IMR-90 (cell line): ENCODE measurements at regions not wholly inside any gene's neighbourhood (a gene's known extent, or its start where the extent isn't known, plus 50 kb on each side); places are given as distances from the start of the nearest gene placed in this dataset.

ENCODE experiments used
- ATAC-seq: fragments of 200-7000 bp; cut with Tn5 transposase; 2 replicates; pipeline ENCODE4 v1.9.1; 2020; ENCODE audit warnings: low read depth, mild to moderate bottlenecking, moderate library complexity
- BruUV-seq: library from RNA; stranded (reverse); fragments of 400-500 nt; replicated peaks from 2 replicates; lab custom pipeline; 2021; lab: Mats Ljungman, UMichigan
- CTCF ChIA-PET: fragments of 300-600 bp; formaldehyde crosslinking; extraction: SDS; loops from one replicate; lab custom pipeline; 2021; ENCODE audit warnings: antibody characterized with exemption; lab: Yijun Ruan, JAX
- POLR2A ChIA-PET: fragments of 300-600 bp; sonication (Branson Sonifier 250); formaldehyde crosslinking; loops from one replicate; lab custom pipeline; 2022; ENCODE audit warnings: antibody characterized with exemption; ENCODE audit not compliant: unreplicated experiment; lab: Charles Lee
- DNase-seq: peaks from one replicate; pipeline ENCODE4 v3.0.0; 2013
- H2AFZ ChIP-seq: replicated peaks from 2 replicates; pipeline ENCODE3; 2013; ENCODE audit warnings: low read length, mild to moderate bottlenecking; ENCODE audit not compliant: poor library complexity
- H2AK5ac ChIP-seq: 2 replicates; pipeline ENCODE4 v1.6.1; 2013; ENCODE audit warnings: low read depth, low read length, inconsistent platforms
- H2AK9ac ChIP-seq: replicated peaks from 2 replicates; pipeline ENCODE3; 2013; ENCODE audit warnings: mild to moderate bottlenecking, low read depth, low read length, moderate library complexity; ENCODE audit not compliant: poor library complexity
- H2BK120ac ChIP-seq: 2 replicates; pipeline ENCODE4 v1.6.1; 2013; ENCODE audit warnings: low read depth, low read length, inconsistent platforms
- H2BK15ac ChIP-seq: 3 replicates; pipeline ENCODE4 v1.6.1; 2013; ENCODE audit warnings: low read depth, low read length, inconsistent platforms
- H2BK20ac ChIP-seq: 2 replicates; pipeline ENCODE4 v1.6.1; 2013; ENCODE audit warnings: low read depth, mild to moderate bottlenecking, inconsistent platforms, low read length, moderate library complexity
- H2BK5ac ChIP-seq: 2 replicates; pipeline ENCODE4 v1.6.1; 2013; ENCODE audit warnings: mild to moderate bottlenecking, low read depth, low read length, inconsistent platforms; ENCODE audit not compliant: poor library complexity, severe bottlenecking
- H3K14ac ChIP-seq: replicated peaks from 2 replicates; pipeline ENCODE4 v1.6.1; 2013; ENCODE audit warnings: low read depth, low read length, inconsistent platforms
- H3K18ac ChIP-seq: 2 replicates; pipeline ENCODE4 v1.6.1; 2013; ENCODE audit warnings: low read depth, low read length, control low read depth
- H3K23ac ChIP-seq: 2 replicates; pipeline ENCODE4 v1.6.1; 2013; ENCODE audit warnings: low read depth, low read length, inconsistent platforms
- H3K27ac ChIP-seq: 2 replicates; pipeline ENCODE4 v1.5.1; 2013; ENCODE audit warnings: mild to moderate bottlenecking, control low read depth, low read length; ENCODE audit not compliant: insufficient read depth
- H3K27me3 ChIP-seq: 2 replicates; pipeline ENCODE4 v1.6.1; 2013; ENCODE audit warnings: low read length; ENCODE audit not compliant: control insufficient read depth, insufficient read depth
- H3K36me3 ChIP-seq: 2 replicates; pipeline ENCODE4 v1.6.1; 2013; ENCODE audit warnings: low read length, mixed read lengths; ENCODE audit not compliant: control insufficient read depth, insufficient read depth
- H3K4ac ChIP-seq: 2 replicates; pipeline ENCODE4 v1.6.1; 2013; ENCODE audit warnings: low read depth, low read length, inconsistent platforms
- H3K4me1 ChIP-seq: 2 replicates; pipeline ENCODE4 v1.6.1; 2013; ENCODE audit warnings: low read length, mixed read lengths; ENCODE audit not compliant: control insufficient read depth, insufficient read depth
- H3K4me2 ChIP-seq: 2 replicates; pipeline ENCODE4 v1.6.1; 2013; ENCODE audit warnings: low read depth, mild to moderate bottlenecking, control low read depth, low read length, moderate library complexity
- H3K4me3 ChIP-seq: 2 replicates; pipeline ENCODE4 v1.5.1; 2013; ENCODE audit warnings: low read depth, mild to moderate bottlenecking, control low read depth, low read length, moderate library complexity; ENCODE audit not compliant: insufficient read depth
- H3K56ac ChIP-seq: 2 replicates; pipeline ENCODE4 v1.6.1; 2013; ENCODE audit warnings: low read length, inconsistent platforms; ENCODE audit not compliant: insufficient read depth; ENCODE audit errors: extremely low read depth
- H3K79me1 ChIP-seq, 2 experiments: 2 replicates each; pipeline ENCODE4 v1.6.1; 2013; ENCODE audit warnings: low read length in 2 of 2, inconsistent platforms in 1 of 2, low read depth in 1 of 2
- H3K9ac ChIP-seq: 2 replicates; pipeline ENCODE4 v1.6.1; 2013; ENCODE audit warnings: low read depth, low read length, control low read depth
- H3K9me1 ChIP-seq: 2 replicates; pipeline ENCODE4 v1.6.1; 2013; ENCODE audit warnings: low read length, inconsistent platforms; ENCODE audit not compliant: insufficient read depth
- H3K9me3 ChIP-seq: 2 replicates; pipeline ENCODE4 v1.6.1; 2013; ENCODE audit warnings: low read length; ENCODE audit not compliant: control insufficient read depth, insufficient read depth
- H4K20me1 ChIP-seq: 2 replicates; pipeline ENCODE4 v1.6.1; 2013; ENCODE audit warnings: low read length, inconsistent platforms; ENCODE audit not compliant: insufficient read depth
- H4K5ac ChIP-seq: 2 replicates; pipeline ENCODE4 v1.6.1; 2013; ENCODE audit warnings: mild to moderate bottlenecking, low read depth, low read length, control low read depth
- H4K8ac ChIP-seq, 2 experiments: 2 replicates each; pipeline ENCODE4 v1.6.1; 2013; ENCODE audit warnings: low read depth in 2 of 2, low read length in 2 of 2, control low read depth in 1 of 2, inconsistent platforms in 1 of 2
- H4K91ac ChIP-seq: 2 replicates; pipeline ENCODE4 v1.6.1; 2013; ENCODE audit warnings: low read depth, low read length, inconsistent platforms; ENCODE audit not compliant: insufficient read depth
- BHLHE40 ChIP-seq: fragments of 150-350 bp; IDR thresholded peaks from 2 replicates; pipeline ENCODE4 v1.6.1; 2016; ENCODE audit warnings: mild to moderate bottlenecking, low read depth, low read length
- CHD1 ChIP-seq: IDR thresholded peaks from 2 replicates; pipeline ENCODE4 v1.6.1; 2012; ENCODE audit warnings: low read depth, low read length, improper control_type of control experiment
- CTCF ChIP-seq: conservative IDR thresholded peaks from 2 replicates; pipeline ENCODE4 v1.5.1; 2012; ENCODE audit warnings: mild to moderate bottlenecking, low read depth, low read length, improper control_type of control experiment
- ELK1 ChIP-seq: fragments of 150-350 bp; IDR thresholded peaks from 2 replicates; pipeline ENCODE4 v1.6.1; 2016; ENCODE audit warnings: low read depth, mild to moderate bottlenecking, low read length, moderate library complexity, borderline replicate concordance
- FOS ChIP-seq: fragments of 150-350 bp; IDR thresholded peaks from 2 replicates; pipeline ENCODE4 v1.6.1; 2016; ENCODE audit warnings: low read depth, low read length
- MAFK ChIP-seq: IDR thresholded peaks from 2 replicates; pipeline ENCODE4 v1.6.1; 2012; ENCODE audit warnings: low read depth, low read length, improper control_type of control experiment
- MAZ ChIP-seq: IDR thresholded peaks from 2 replicates; pipeline ENCODE4 v1.6.1; 2012; ENCODE audit warnings: low read depth, mild to moderate bottlenecking, low read length, improper control_type of control experiment, moderate library complexity, borderline replicate concordance
- MXI1 ChIP-seq: IDR thresholded peaks from 2 replicates; pipeline ENCODE4 v1.6.1; 2012; ENCODE audit warnings: low read depth, mild to moderate bottlenecking, low read length, moderate library complexity, borderline replicate concordance
- NFE2L2 ChIP-seq: fragments of 150-350 bp; IDR thresholded peaks from 2 replicates; pipeline ENCODE4 v1.6.1; 2016; ENCODE audit warnings: low read depth, mild to moderate bottlenecking, low read length
- POLR2A ChIP-seq: IDR thresholded peaks from 2 replicates; pipeline ENCODE4 v1.6.1; 2012; ENCODE audit warnings: mild to moderate bottlenecking, low read depth, low read length
- RAD21 ChIP-seq: IDR thresholded peaks from 2 replicates; pipeline ENCODE4 v1.6.1; 2012; ENCODE audit warnings: low read length, improper control_type of control experiment
- RCOR1 ChIP-seq: IDR thresholded peaks from 2 replicates; pipeline ENCODE4 v1.6.1; 2012; ENCODE audit warnings: mild to moderate bottlenecking, low read length, improper control_type of control experiment; ENCODE audit not compliant: insufficient replicate concordance
- RFX5 ChIP-seq: IDR thresholded peaks from 2 replicates; pipeline ENCODE4 v1.8.0; 2012; ENCODE audit warnings: low read depth, mild to moderate bottlenecking, low read length, moderate library complexity
- SMC3 ChIP-seq: fragments of 150-350 bp; IDR thresholded peaks from 2 replicates; pipeline ENCODE4 v1.6.1; 2016; ENCODE audit warnings: low read depth, mild to moderate bottlenecking, antibody characterized with exemption, low read length, moderate library complexity
- USF2 ChIP-seq: fragments of 150-350 bp; IDR thresholded peaks from 2 replicates; pipeline ENCODE4 v1.6.1; 2017; ENCODE audit warnings: mild to moderate bottlenecking, antibody characterized with exemption, low read length, low read depth
- WGBS, 2 experiments: methylation state at CpG; one replicate each; pipeline versions ENCODE4 v1.1.5 to v1.1.7; 2013; ENCODE audit warnings: missing lambda C conversion rate in 2 of 2; ENCODE audit not compliant: insufficient read length in 1 of 2; ENCODE audit errors: extremely low coverage in 2 of 2; 5-methylcytosine and 5-hydroxymethylcytosine counted together
- dilution Hi-C: fragments of 300-500 bp; cut with HindIII; formaldehyde crosslinking; loops from one replicate; pipeline ENCODE4 v1.14.3; 2018; ENCODE audit warnings: low sequenced_read_pairs; ENCODE audit not compliant: unreplicated experiment
- in situ Hi-C: fragments of 300-500 bp; cut with MboI; formaldehyde crosslinking; loops from 3 replicates; pipeline ENCODE4 v1.14.3; 2019; ENCODE audit warnings: low sequenced_read_pairs, inconsistent platforms, mixed read lengths
- intact Hi-C: fragments of 100-400 bp; cut with micrococcal nuclease; formaldehyde crosslinking; loops from 2 replicates; pipeline ENCODE4 v1.10.0; 2022

GRCh38 chr9:120289990-120290975, 289.7 kb downstream of the CDK5RAP2 start:
- Histone ChIP-seq H3K4me2 (no peak overlapping the region), H2BK5ac (no peak overlapping the region), H4K20me1 (no peaks in the 10 kb centered on the region), H4K8ac (no peak overlapping the region), H2BK120ac (no peak overlapping the region), H3K56ac (no peak overlapping the region), H3K27me3 (no peaks in the 10 kb centered on the region), H2AK9ac (no peak overlapping the region), H3K4me1 (no peaks in the 10 kb centered on the region), H3K36me3 (no peaks in the 10 kb centered on the region), H4K91ac (no peak overlapping the region), H3K79me1 (no peaks in the 10 kb centered on the region), H3K23ac (no peak overlapping the region), H2BK15ac (no peak overlapping the region), H2AK5ac (no peak overlapping the region), H3K4ac (no peak overlapping the region), H2AFZ (no peak overlapping the region), H3K9ac (no peak overlapping the region), H3K14ac (no peak overlapping the region), H3K18ac (no peak overlapping the region), H3K4me3 (no peak overlapping the region), H3K9me3 (no peaks in the 10 kb centered on the region), H4K5ac (no peak overlapping the region), H2BK20ac (no peak overlapping the region), H3K27ac (no peak overlapping the region), H3K9me1 (no peaks in the 10 kb centered on the region)
- dilution Hi-C loops (no loop called here), intact Hi-C loops (no loop called here), in situ Hi-C loops (no loop called here)
- DNase-seq (no peak), ATAC-seq (no peak)
- 42% methylated on average over 3 of the region's 9 CpGs; no CpG with 5 or more reads in 1 of the 2 experiments for WGBS, 2 experiments
- ChIA-PET CTCF (no interaction called here), POLR2A (no interaction called here)
- BruUV-seq, result no TSS peak
- no peak for TF ChIP-seq RAD21
- TF ChIP-seq ELK1, result no peak
- no peak for TF ChIP-seq RCOR1
- no peak for TF ChIP-seq POLR2A
- no peak for TF ChIP-seq USF2
- no peak for TF ChIP-seq SMC3
- TF ChIP-seq CHD1, result no peak
- no peak for TF ChIP-seq FOS
- TF ChIP-seq MAFK, result no peak
- TF ChIP-seq RFX5, result no peak
- TF ChIP-seq MAZ, result no peak
- TF ChIP-seq CTCF, result no peak
- TF ChIP-seq BHLHE40, result no peak
- no peak for TF ChIP-seq NFE2L2
- TF ChIP-seq MXI1, result no peak
